Heart left ventricle (tissue), 16 donors: ENCODE measurements at regions not wholly inside any gene's neighbourhood (a gene's known extent, or its start where the extent isn't known, plus 50 kb on each side); places are given as distances from the start of the nearest gene placed in this dataset.

Experiments
- ATAC-seq, 4 donors: fragments of 200-7000 bp; cut with Tn5 transposase; one replicate each; pipeline ENCODE4 v1.9.1; 2020 to 2022; ENCODE audit warnings: moderate library complexity in 4 of 4, mild to moderate bottlenecking in 3 of 4, moderate number of reproducible peaks in 1 of 4
- DNase-seq, 5 donors: peaks; one replicate each; pipeline ENCODE4 v3.0.0-alpha.2; 2020
- H3K27ac ChIP-seq, 12 donors: fragments of 200-600 bp; sonication (generic) in 4 of 12; one replicate each; pipeline versions ENCODE4 v1.5.0 to v1.8.0; 2016 to 2022; ENCODE audit warnings: mild to moderate bottlenecking in 2 of 12
- H3K27me3 ChIP-seq, 9 donors: fragments of 200-600 bp; sonication (generic) in 2 of 9; one replicate each; pipeline versions ENCODE4 v1.5.1 to v1.8.0; 2016 to 2022; ENCODE audit warnings: mild to moderate bottlenecking in 3 of 9
- H3K36me3 ChIP-seq, 9 donors: fragments of 200-600 bp; sonication (generic) in 2 of 9; one replicate each; pipeline versions ENCODE4 v1.5.0 to v1.8.0; 2018 to 2022; ENCODE audit warnings: mild to moderate bottlenecking in 2 of 9
- H3K4me1 ChIP-seq, 12 donors: fragments of 200-600 bp; sonication (generic) in 4 of 12; one replicate each; pipeline versions ENCODE4 v1.5.0 to v1.8.0; 2016 to 2022; ENCODE audit warnings: mild to moderate bottlenecking in 3 of 12
- H3K4me3 ChIP-seq, 12 donors: fragments of 200-600 bp; sonication (generic) in 4 of 12; one replicate each; pipeline versions ENCODE4 v1.5.0 to v1.8.0; 2017 to 2022; ENCODE audit warnings: mild to moderate bottlenecking in 9 of 12, moderate library complexity in 4 of 12
- H3K9me3 ChIP-seq, 12 donors: fragments of 200-600 bp; sonication (generic) in 4 of 12; one replicate each; pipeline versions ENCODE4 v1.5.0 to v1.8.0; 2016 to 2022; ENCODE audit warnings: mild to moderate bottlenecking in 1 of 12
- CTCF ChIP-seq, 12 donors: fragments of 200-600 bp; sonication (generic) in 4 of 12; IDR thresholded peaks; one replicate each; pipeline versions ENCODE4 v1.5.0 to v1.8.0; 2018 to 2022; ENCODE audit warnings: antibody characterized with exemption in 12 of 12, mild to moderate bottlenecking in 5 of 12
- POLR2A ChIP-seq, 2 donors: fragments of 450-650 bp; IDR thresholded peaks; one replicate each; pipeline ENCODE4 v1.6.1; 2017; ENCODE audit warnings: antibody characterized with exemption in 2 of 2, mild to moderate bottlenecking in 2 of 2, moderate library complexity in 2 of 2
- WGBS, 4 donors: extraction: QIAGEN DNeasy Blood & Tissue Kit in 2 of 4; methylation state at CpG; one replicate each; pipeline versions ENCODE4 v1.1.5 to v1.1.7; 2013 to 2018; 5-methylcytosine and 5-hydroxymethylcytosine counted together
- intact Hi-C, 10 donors: fragments of 100-400 bp; cut with DNase I; formaldehyde crosslinking; loops; one replicate each; pipeline versions ENCODE4 v1.11.1 to v1.14.2; 2022
- donor health status: ischemic (EF 13 %, LVEDD 7.1; RV severe dilation, severe dysfunction).
- donor health status: healthy with polysubstance abuse.
- donor health status: DM: no; HTN: yes; CAD: no.
- donor health status: DM: no; HTN: no; CAD: no.
- donor health status: ischemic (EF 25% LVEDD 6.9; RV normal size, moderate dysfunction).
- donor health status: ischemic (EF 25% LVEDD 5.7; RV mildly dilated, moderate dysfunction).
- donor health status: healthy.
- donor health status: DM: yes; HTN: yes; CAD: no.
- donor health status: ischemic (EF 35%, LVEDD 5.7; RV mildly dilated, moderate dysfunction).
- donor health status: nonischemic (EF 11% LVEDD 7.7; RV severe dilation, severe dysfunction).
- donor health status: DM: yes; HTN: yes; CAD: no.
- donor health status: PGD.
- donor health status: ischemic (EF 29% LVEDD 5.4; RV normal size, mild dysfunction).
- donor health status: nonischemic (EF 23%, LVEDD 6.1; RV moderate dilation, normal function).

GRCh38 chr12:124151583-124151982 lies 143.3 kb upstream of the RFLNA start:
- Histone ChIP-seq H3K9me3 (peaks cover 0 to 3% (median 0%) of the 10 kb centered on the region in 12 donors), H3K27me3 (peaks cover 0 to 2% (median 0%) of the 10 kb centered on the region in 9 donors), H3K4me3 (no peak overlapping the region), H3K36me3 (no peaks in the 10 kb centered on the region), H3K4me1 (no peaks in the 10 kb centered on the region), H3K27ac (no peak overlapping the region)
- intact Hi-C loops: no loop called here
- WGBS, 4 donors: 59 to 91% (median 77%) methylated on average over 5 of the region's 5 CpGs
- DNase-seq: no peak
- TF ChIP-seq CTCF (IDR thresholded peaks at IDR 0.05) (no peak), POLR2A (IDR thresholded peaks at IDR 0.05) (no peak)
- no peak for ATAC-seq

- ATAC-seq (no peak), DNase-seq (no peak)
- intact Hi-C loops: no loop called here
- Histone ChIP-seq H3K4me3 (no peak overlapping the region), H3K36me3 (no peaks in the 10 kb centered on the region), H3K4me1 (no peaks in the 10 kb centered on the region), H3K9me3 (peaks cover 0 to 3% (median 0%) of the 10 kb centered on the region in 12 donors), H3K27ac (no peak overlapping the region), H3K27me3 (peaks cover 0 to 2% (median 0%) of the 10 kb centered on the region in 9 donors)
- TF ChIP-seq CTCF (IDR thresholded peaks at IDR 0.05): no peak
- TF ChIP-seq POLR2A (IDR thresholded peaks at IDR 0.05): no peak
- WGBS, 4 donors: 59 to 73% (median 60%) methylated on average over 8 of the region's 8 CpGs
Measured at GRCh38 chr12:124152731-124153130, 142.2 kb upstream of the RFLNA start.

GRCh38 chr12:124153392-124153791 lies 141.5 kb upstream of the RFLNA start:
- Histone ChIP-seq H3K36me3 (no peaks in the 10 kb centered on the region), H3K27me3 (peaks cover 0 to 2% (median 0%) of the 10 kb centered on the region in 9 donors), H3K9me3 (peaks cover 0 to 3% (median 0%) of the 10 kb centered on the region in 12 donors), H3K4me1 (no peaks in the 10 kb centered on the region), H3K27ac (no peak overlapping the region), H3K4me3 (no peak overlapping the region)
- TF ChIP-seq CTCF (IDR thresholded peaks at IDR 0.05) (no peak), POLR2A (IDR thresholded peaks at IDR 0.05) (no peak)
- 85 to 89% (median 85%) methylated on average over 2 of the region's 2 CpGs for WGBS, 4 donors
- no peak for ATAC-seq
- intact Hi-C loops: no loop called here
- no peak for DNase-seq

GRCh38 chr12:124157406-124157805 lies 137.5 kb upstream of the RFLNA start:
- Histone ChIP-seq H3K36me3 (no peaks in the 10 kb centered on the region), H3K27me3 (no peaks in the 10 kb centered on the region), H3K27ac (no peak overlapping the region), H3K4me3 (no peak overlapping the region), H3K9me3 (no peaks in the 10 kb centered on the region), H3K4me1 (no peaks in the 10 kb centered on the region)
- intact Hi-C loops: no loop called here
- no peak for TF ChIP-seq POLR2A (IDR thresholded peaks at IDR 0.05)
- no peak for TF ChIP-seq CTCF (IDR thresholded peaks at IDR 0.05)
- ATAC-seq (no peak), DNase-seq (no peak)
- WGBS, 4 donors: 85 to 88% (median 87%) methylated on average over 7 of the region's 7 CpGs
